NB4 (cell line): ENCODE measurements at regions not wholly inside any gene's neighbourhood (a gene's known extent, or its start where the extent isn't known, plus 50 kb on each side); places are given as distances from the start of the nearest gene placed in this dataset.

Source experiments
- DNase-seq: peaks from one replicate; pipeline ENCODE4 v3.0.0; 2010; ENCODE audit warnings: low read depth
- H3K4me3 ChIP-seq: one replicate; pipeline ENCODE4 v1.5.1; 2011; ENCODE audit warnings: mild to moderate bottlenecking, low read depth, low read length, moderate library complexity
- CTCF ChIP-seq: IDR thresholded peaks from one replicate; pipeline ENCODE4 v1.5.1; 2012; ENCODE audit warnings: low read depth, low read length
- MAX ChIP-seq: IDR thresholded peaks from 2 replicates; pipeline ENCODE4 v1.6.1; 2011; ENCODE audit warnings: low read depth, low read length
- MYC ChIP-seq: IDR thresholded peaks from 2 replicates; pipeline ENCODE4 v1.6.1; 2011; ENCODE audit warnings: low read depth, low read length
- POLR2A ChIP-seq: IDR thresholded peaks from 2 replicates; pipeline ENCODE4 v1.6.1; 2011; ENCODE audit warnings: mild to moderate bottlenecking; ENCODE audit not compliant: insufficient read length; ENCODE audit errors: extremely low read depth

- no peak for TF ChIP-seq MAX
- no peak for TF ChIP-seq CTCF
- no peak for TF ChIP-seq MYC
- TF ChIP-seq POLR2A: no peak
- no peak for DNase-seq
- no peak overlapping the region for H3K4me3 ChIP-seq
Measured at GRCh38 chr9:13841746-13842462, 472.0 kb downstream of the NFIB start.

GRCh38 chr9:13832446-13832845 lies 481.5 kb downstream of the NFIB start:
- no peak for DNase-seq
- TF ChIP-seq MYC (no peak), CTCF (no peak)
- H3K4me3 ChIP-seq: no peak overlapping the region

GRCh38 chr9:13823026-13823425 lies 490.9 kb downstream of the NFIB start:
- no peak for TF ChIP-seq POLR2A
- no peak overlapping the region for H3K4me3 ChIP-seq
- DNase-seq: no peak

- H3K4me3 ChIP-seq: no peak overlapping the region
- DNase-seq: no peak
Measured at GRCh38 chr9:13817754-13818278, 496.1 kb downstream of the NFIB start.

GRCh38 chr9:13816837-13817236 lies 497.1 kb downstream of the NFIB start:
- H3K4me3 ChIP-seq: no peak overlapping the region
- no peak for DNase-seq
- TF ChIP-seq MYC (no peak), POLR2A (no peak), CTCF (no peak), MAX (no peak)

More at GRCh38 chr9:13817754-13818278, 496.1 kb downstream of the NFIB start:
- TF ChIP-seq CTCF (no peak), MAX (no peak)

GRCh38 chr9:13814647-13815400 lies 499.1 kb downstream of the NFIB start:
- H3K4me3 ChIP-seq: no peak overlapping the region
- no peak for DNase-seq
- no peak for TF ChIP-seq POLR2A
- TF ChIP-seq CTCF: no peak
- TF ChIP-seq MYC: no peak
- TF ChIP-seq MAX: no peak
